GM21423 (cell line): ENCODE measurements at regions not wholly inside any gene's neighbourhood (a gene's known extent, or its start where the extent isn't known, plus 50 kb on each side); places are given as distances from the start of the nearest gene placed in this dataset.

ENCODE experiments used
- ATAC-seq: cut with Tn5 transposase; IDR thresholded peaks from one replicate; pipeline ENCODE4 v1.9.1; 2021; ENCODE audit warnings: mild to moderate bottlenecking, moderate library complexity; ENCODE audit not compliant: unreplicated experiment

GRCh38 chr2:6495466-6495865 is 370.2 kb downstream of the CMPK2 start:
- ATAC-seq = no peak

GRCh38 chr2:6496376-6496775 is 369.3 kb downstream of the CMPK2 start:
- ATAC-seq = no peak

DNA sequence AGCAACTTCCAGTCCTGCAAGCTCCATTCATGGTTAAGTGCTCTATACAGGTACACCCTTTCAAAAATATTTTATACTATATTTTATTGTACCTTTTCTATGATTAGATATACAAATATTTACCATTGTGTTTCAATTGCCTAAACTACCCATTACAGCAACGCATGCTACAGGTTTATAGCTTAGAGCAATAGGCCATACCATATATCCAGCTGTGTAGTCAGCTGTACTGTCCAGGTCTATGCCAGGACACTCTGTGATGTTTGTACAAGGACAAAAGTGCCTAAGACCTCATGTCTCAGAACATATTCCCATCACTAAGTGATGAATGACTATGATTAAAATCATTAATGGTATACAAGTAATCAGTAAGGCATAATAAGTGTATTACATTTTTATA is 368.7 kb downstream of the CMPK2 start:
- ATAC-seq = no peak

DNA sequence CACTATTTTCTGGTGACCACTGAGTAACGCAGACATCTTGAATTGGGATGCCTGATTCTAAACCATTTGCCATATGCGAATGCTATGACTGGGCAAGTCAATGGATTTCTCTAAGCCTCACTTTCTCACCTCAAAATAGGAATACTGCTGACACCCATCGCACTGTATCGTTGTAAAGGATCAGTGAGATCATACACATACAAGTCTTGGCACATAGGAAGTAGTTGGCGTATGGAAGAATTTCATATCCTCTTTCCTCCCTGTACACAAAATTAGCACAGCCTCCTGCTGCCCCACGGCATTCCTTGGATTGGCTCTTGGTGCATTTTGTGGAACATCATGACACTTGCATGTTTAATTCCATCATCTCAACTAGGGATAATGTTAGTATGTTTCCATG is 366.9 kb downstream of the CMPK2 start:
- no peak for ATAC-seq

GRCh38 chr2:6499691-6500090 is 366.0 kb downstream of the CMPK2 start:
- no peak for ATAC-seq

DNA sequence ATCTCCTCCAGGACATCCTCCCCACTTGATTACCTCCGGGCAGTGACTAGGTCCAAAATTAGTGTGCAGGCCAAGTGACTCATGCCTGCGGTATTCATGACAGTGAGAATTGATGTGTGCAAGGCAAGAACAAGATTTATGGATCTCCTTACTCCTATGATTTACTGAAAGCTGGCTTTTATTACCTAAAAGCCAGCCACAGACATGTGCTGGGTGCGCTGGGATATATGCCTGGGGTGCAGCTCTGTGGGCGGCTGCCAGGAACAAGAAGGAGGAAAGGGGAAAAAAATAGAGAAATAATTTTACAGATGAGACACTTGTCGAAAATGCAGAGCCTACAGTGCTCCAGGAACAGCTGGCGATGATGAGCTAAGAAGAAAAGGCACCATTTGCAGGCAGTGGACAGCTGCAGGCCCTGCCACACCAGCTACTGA is 359.3 kb downstream of the CMPK2 start:
- ATAC-seq = no peak

- no peak for ATAC-seq
These were observed 358.8 kb downstream of the CMPK2 start for GRCh38 chr2:6506859-6507258.

GRCh38 chr2:6510532-6510931 is 355.2 kb downstream of the CMPK2 start:
- no peak for ATAC-seq

DNA sequence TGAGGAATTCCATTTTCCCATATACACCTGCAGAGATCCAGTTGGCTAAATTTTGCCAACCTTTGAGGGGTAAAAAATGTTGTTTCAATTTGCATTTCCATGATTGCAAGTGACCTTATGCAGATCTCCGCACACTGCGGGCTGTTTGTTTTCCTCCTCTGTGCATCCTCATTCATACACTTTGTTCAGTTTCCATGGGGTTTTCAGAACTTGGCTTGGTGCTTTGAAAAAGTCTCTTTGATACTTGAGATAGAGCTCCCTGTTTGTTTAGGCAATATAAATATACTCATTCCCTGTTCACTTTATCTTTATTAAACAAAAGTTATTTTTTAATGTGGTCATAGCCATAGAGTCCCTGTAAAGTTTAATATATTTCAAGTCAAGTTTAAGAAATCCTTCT is 353.1 kb downstream of the CMPK2 start:
- ATAC-seq = no peak

DNA sequence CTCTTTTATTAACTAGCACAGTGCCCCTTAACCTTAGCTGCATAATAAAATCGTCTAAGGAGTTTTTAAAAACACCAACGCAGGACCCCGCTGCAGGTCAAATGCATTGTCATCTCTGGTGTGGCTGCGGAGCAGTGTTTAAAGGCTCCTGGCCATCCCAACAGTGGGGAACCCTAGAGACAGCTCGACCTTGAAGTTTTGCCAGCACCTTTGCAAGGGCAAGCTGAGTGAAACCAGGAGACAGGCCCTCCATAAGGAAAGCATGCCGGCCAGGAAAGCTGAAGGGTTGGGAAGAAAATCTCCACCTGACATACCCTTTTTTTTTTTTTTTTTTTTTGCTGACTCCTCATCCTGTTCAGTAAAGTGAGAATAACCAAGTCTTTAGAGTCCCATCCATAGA is 349.0 kb downstream of the CMPK2 start:
- ATAC-seq = no peak

- ATAC-seq = no peak
These were observed 347.3 kb downstream of the CMPK2 start for GRCh38 chr2:6518361-6518760.

- no peak for ATAC-seq
These were observed 342.2 kb downstream of the CMPK2 start for GRCh38 chr2:6523476-6523875.

DNA sequence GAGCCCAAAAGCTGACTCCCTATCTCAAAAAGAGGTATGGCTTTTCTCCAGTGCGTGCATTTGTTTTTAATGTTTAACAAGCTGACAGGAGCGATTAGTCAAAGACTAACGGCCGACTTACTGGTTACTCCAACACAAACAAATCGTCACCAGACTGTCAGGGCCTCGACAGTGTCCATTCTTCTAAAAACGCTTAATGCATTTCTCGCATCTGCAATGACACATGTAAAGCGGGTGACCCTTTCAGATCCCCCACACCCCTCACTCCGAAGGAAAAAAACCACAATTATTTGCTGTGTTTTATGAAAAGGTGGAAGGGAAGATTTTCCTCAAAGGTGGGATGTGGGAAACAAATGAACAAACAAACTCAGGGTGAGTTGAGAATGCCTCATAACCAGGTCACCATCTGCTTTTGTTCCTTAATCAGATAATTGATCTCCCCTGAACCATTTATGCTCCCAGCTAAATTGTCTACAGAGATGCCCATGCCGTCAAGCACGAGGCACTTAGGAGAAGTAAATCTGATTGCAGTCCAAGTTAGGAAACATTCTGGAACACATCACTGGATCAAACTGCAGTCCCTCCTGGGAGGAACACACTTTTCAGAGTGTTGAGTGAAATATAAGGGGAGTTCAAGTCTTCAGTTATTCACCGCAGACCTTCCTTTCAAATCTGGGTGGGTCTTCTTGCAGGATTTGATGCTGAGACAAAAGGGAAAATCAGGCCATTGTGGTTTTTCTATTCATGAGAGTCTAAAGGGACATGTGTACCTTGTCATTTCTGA is 340.8 kb downstream of the CMPK2 start:
- ATAC-seq = no peak

DNA sequence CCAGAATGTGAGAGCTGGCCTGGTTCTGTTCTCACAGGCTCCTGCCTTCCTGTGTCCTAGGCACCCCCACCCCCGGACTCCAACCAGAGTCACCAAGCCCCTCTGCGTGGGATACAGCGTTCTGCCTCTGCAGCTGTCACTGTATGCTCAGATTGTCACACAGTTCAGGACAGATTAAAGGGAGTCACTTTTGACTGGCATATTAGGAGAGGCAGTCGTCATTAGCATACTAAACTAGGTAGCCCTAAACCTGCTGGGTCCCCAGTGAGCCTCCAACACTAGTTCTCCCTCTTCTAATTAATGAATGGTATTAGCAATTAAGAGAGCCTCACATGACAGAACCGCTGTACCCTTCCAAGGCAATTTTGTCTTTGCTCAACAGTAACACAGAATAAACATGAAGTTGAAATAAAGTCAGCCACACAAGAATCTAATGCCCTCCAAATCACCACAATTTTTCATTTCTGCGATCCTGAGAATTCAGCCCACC is 340.2 kb downstream of the CMPK2 start:
- no peak for ATAC-seq

DNA sequence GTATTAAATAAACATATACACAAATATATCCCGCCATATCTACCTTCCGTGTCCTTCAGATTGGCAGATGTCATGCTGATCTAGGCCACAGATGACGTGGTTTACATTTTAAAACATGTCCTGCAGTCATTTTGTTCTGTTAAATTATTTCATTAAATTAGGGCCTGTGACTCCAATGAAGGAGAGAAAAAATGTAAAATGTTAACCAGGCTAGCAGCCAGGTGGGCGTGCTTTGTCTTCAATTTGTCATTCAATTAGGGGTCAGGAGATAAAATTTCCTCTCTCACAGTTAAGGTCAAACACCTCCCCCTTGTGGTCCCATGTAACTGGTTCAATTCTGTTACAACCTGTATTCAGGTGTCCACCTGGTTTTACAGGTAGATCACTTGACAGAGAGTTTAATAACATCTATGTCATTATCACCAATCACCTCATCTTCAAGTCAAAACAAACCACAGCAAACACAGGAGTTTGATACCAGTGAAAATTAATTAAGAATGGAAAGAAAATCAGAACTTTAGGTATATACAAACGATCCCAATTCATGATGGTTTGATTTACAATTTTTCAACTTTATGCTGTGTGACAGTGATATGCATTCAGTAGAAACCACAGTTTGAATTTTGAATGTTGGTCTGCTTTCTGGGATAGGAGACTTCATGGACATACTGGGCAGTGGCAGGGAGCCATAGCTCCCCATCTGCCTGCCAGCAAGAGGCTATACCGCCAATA is 339.4 kb downstream of the CMPK2 start:
- ATAC-seq = no peak

GRCh38 chr2:6531304-6531703 is 334.4 kb downstream of the CMPK2 start:
- ATAC-seq = no peak

DNA sequence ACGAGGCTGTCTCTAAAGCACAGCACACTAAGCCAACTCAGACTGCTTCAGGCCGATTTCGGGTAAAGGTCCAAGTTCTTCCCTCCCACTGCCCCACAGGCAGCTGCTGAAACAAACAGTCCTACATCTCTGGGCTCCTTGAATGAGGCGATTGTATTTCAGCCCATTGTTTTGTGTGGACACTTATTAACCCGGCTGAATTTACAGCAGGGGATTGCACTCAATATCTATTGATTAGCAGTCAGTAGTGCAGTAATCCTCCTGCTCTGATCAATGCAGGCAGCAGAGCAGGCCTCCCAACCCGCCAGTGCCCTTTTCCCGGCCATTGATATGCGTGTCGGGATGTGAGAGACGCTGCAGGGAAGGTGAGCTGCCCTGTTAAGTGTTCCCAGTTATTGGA is 330.1 kb downstream of the CMPK2 start:
- ATAC-seq = no peak

DNA sequence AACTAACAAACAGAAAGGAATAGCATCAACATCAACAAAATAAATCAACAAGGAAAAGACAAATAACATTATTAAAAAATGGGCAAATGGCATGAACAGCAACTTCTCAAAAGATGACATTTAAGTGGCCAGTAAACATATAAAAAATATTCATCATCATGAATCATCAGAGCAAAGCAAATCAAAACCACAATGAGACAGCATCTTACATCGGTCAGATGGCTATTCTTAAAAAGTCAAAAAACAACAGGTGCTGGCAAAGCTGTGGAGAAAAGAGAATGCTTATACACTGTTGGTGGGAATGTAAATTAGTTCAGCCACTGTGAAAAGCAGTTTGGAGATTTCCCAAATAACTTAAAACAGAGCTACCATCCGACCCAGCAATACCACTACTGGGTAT is 327.1 kb downstream of the CMPK2 start:
- no peak for ATAC-seq

GRCh38 chr2:6545336-6545735 is 320.4 kb downstream of the CMPK2 start:
- no peak for ATAC-seq

DNA sequence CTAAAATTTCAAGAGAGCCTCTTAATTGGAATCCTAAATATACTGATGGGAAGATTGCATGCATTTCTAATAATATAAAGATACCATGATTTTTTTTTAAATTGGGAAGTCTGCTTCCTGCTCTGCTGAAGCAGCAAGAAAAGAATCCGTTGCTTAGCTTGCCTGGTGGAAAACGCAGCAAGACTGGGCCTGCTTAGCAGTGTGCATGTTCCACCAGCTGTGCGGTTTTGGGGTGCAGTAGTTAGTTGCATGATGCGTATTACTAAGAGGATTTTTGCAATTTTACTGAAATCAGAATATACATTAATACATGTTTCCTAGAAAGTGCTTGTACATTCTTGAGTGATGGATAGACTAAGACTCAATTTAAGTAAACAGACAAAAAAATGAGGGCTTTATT is 319.9 kb downstream of the CMPK2 start:
- ATAC-seq = no peak

DNA sequence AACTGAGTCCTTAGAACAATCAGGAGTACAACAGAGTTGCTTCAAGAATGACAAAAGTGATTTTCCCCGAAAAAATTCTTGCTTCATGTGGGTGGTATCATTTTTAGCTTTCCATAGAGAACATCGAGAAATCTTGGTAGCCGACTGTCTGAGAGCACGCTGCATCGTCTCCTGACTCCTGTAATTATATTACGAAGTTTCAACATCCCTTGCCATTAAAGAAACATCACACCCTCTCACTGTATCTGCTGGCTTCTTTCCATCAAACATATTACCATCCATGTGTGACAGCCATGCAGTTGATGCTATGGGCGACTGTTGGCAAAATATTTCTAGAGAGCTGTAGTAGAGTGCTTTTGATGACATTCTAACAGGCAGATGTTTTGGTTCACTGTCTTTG is 311.2 kb downstream of the CMPK2 start:
- no peak for ATAC-seq

GRCh38 chr2:6556755-6557154 is 309.0 kb downstream of the CMPK2 start:
- no peak for ATAC-seq
